Stomach (tissue), 4 donors: ENCODE measurements at regions not wholly inside any gene's neighbourhood (a gene's known extent, or its start where the extent isn't known, plus 50 kb on each side); places are given as distances from the start of the nearest gene placed in this dataset.

ENCODE experiments used
- EP300 ChIP-seq: sonication (generic); formaldehyde crosslinking; IDR thresholded peaks from one replicate; pipeline ENCODE4 v1.6.1; 2017; ENCODE audit warnings: antibody characterized with exemption
- POLR2AphosphoS5 ChIP-seq, 3 donors: sonication (generic); formaldehyde crosslinking; IDR thresholded peaks; one replicate each; pipeline ENCODE4 v1.6.1; 2016; ENCODE audit warnings: antibody characterized with exemption in 3 of 3
- TF ChIP-seq, protein P1 (sequence below), 7 experiments: fragments of 450-650 bp in 4 of 7; fragments of 200-600 bp in 3 of 7; sonication (generic) in 3 of 7; IDR thresholded peaks; one replicate each; pipeline ENCODE4 v1.5.1; 2016 to 2019; ENCODE audit warnings: antibody characterized with exemption in 7 of 7, control low read depth in 2 of 7, mild to moderate bottlenecking in 1 of 7

DNA sequence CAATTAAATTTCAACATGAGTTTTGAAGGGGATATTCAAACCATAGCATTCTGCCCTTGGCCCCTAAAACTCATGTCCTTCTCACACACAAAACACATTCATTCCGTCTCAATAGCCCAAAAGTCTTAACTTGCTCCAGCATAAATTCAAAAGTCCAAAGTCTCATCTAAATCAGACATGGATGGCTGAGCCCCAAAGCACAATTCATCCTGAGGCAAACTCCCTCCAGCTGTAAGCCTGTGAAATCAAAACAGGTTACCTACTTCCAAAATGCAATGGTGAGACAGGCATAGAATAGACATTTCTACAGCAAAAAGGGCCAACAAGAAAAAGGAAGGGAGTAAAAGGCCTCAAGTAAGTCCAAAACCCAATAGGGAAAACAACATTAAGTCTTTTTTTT lies 245.8 kb downstream of the TTC32 start:
- TF ChIP-seq, protein P1, sequence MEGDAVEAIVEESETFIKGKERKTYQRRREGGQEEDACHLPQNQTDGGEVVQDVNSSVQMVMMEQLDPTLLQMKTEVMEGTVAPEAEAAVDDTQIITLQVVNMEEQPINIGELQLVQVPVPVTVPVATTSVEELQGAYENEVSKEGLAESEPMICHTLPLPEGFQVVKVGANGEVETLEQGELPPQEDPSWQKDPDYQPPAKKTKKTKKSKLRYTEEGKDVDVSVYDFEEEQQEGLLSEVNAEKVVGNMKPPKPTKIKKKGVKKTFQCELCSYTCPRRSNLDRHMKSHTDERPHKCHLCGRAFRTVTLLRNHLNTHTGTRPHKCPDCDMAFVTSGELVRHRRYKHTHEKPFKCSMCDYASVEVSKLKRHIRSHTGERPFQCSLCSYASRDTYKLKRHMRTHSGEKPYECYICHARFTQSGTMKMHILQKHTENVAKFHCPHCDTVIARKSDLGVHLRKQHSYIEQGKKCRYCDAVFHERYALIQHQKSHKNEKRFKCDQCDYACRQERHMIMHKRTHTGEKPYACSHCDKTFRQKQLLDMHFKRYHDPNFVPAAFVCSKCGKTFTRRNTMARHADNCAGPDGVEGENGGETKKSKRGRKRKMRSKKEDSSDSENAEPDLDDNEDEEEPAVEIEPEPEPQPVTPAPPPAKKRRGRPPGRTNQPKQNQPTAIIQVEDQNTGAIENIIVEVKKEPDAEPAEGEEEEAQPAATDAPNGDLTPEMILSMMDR (IDR thresholded peaks at IDR 0.05) = no peak
- TF ChIP-seq POLR2AphosphoS5 (IDR thresholded peaks at IDR 0.05) = no peak
- TF ChIP-seq EP300 = no peak
